Right atrium auricular region (tissue), 2 donors: ENCODE measurements at regions not wholly inside any gene's neighbourhood (a gene's known extent, or its start where the extent isn't known, plus 50 kb on each side); places are given as distances from the start of the nearest gene placed in this dataset.

Source experiments
- DNase-seq: peaks from one replicate; pipeline ENCODE4 v3.0.0-alpha.2; 2019; ENCODE audit warnings: low spot score
- H3K27ac ChIP-seq, 2 donors: fragments of 200-600 bp; sonication (generic); 1 replicate in 1 of 2; 2 replicates in 1 of 2; pipeline ENCODE4 v1.5.1; 2016 to 2019
- H3K27me3 ChIP-seq, 2 donors: fragments of 200-600 bp; sonication (generic); one replicate each; pipeline versions ENCODE4 v1.5.1 to v1.6.0; 2017 to 2019
- H3K36me3 ChIP-seq: fragments of 200-600 bp; sonication (generic); one replicate; pipeline ENCODE4 v1.5.1; 2016
- H3K4me1 ChIP-seq, 2 donors: fragments of 200-600 bp; sonication (generic); one replicate each; pipeline versions ENCODE4 v1.5.1 to v1.6.0; 2017 to 2019
- H3K4me3 ChIP-seq, 2 donors: fragments of 200-600 bp; sonication (generic); 1 replicate in 1 of 2; 2 replicates in 1 of 2; pipeline ENCODE4 v1.5.1; 2017 to 2019; ENCODE audit warnings: mild to moderate bottlenecking in 1 of 2, moderate library complexity in 1 of 2
- H3K9me3 ChIP-seq, 2 donors: fragments of 200-600 bp; sonication (generic); one replicate each; pipeline ENCODE4 v1.5.1; 2019
- CTCF ChIP-seq, 2 donors: fragments of 200-600 bp; sonication (generic); IDR thresholded peaks; one replicate each; pipeline ENCODE4 v1.5.1; 2019; ENCODE audit warnings: antibody characterized with exemption in 2 of 2

- Histone ChIP-seq H3K9me3 (peaks cover 0 to 4% of the 10 kb centered on the region in 2 donors), H3K4me3 (no peak overlapping the region), H3K4me1 (no peaks in the 10 kb centered on the region), H3K27me3 (no peaks in the 10 kb centered on the region), H3K36me3 (no peaks in the 10 kb centered on the region), H3K27ac (no peak overlapping the region)
- TF ChIP-seq CTCF (IDR thresholded peaks at IDR 0.05), result no peak
- DNase-seq, result no peak
Observed at GRCh38 chr12:86634456-86635410, 378.5 kb upstream of the MGAT4C start.

- H3K27ac ChIP-seq, result no peak overlapping the region
- TF ChIP-seq CTCF (IDR thresholded peaks at IDR 0.05), result no peak
- H3K27me3 ChIP-seq, result no peaks in the 10 kb centered on the region
- DNase-seq, result no peak
- H3K4me3 ChIP-seq, result no peak overlapping the region
- no peaks in the 10 kb centered on the region for H3K4me1 ChIP-seq
- no peaks in the 10 kb centered on the region for H3K36me3 ChIP-seq
- peaks cover 4 to 52% of the 10 kb centered on the region in 2 donors for H3K9me3 ChIP-seq
Observed at GRCh38 chr12:86627001-86627400, 370.8 kb upstream of the MGAT4C start.

- Histone ChIP-seq H3K36me3 (no peaks in the 10 kb centered on the region), H3K4me3 (no peak overlapping the region), H3K27me3 (no peaks in the 10 kb centered on the region), H3K4me1 (no peaks in the 10 kb centered on the region), H3K9me3 (peaks cover 0 to 42% of the 10 kb centered on the region in 2 donors), H3K27ac (no peak overlapping the region)
- DNase-seq, result no peak
- no peak for TF ChIP-seq CTCF (IDR thresholded peaks at IDR 0.05)
Observed at GRCh38 chr12:86623267-86623666, 367.1 kb upstream of the MGAT4C start.

- Histone ChIP-seq H3K36me3 (no peaks in the 10 kb centered on the region), H3K4me1 (no peaks in the 10 kb centered on the region), H3K27me3 (no peaks in the 10 kb centered on the region), H3K4me3 (no peak overlapping the region), H3K9me3 (peaks cover 0 to 40% of the 10 kb centered on the region in 2 donors), H3K27ac (no peak overlapping the region)
- DNase-seq, result no peak
- no peak for TF ChIP-seq CTCF (IDR thresholded peaks at IDR 0.05)
Observed at GRCh38 chr12:86621957-86622356, 365.8 kb upstream of the MGAT4C start.

- no peak for TF ChIP-seq CTCF (IDR thresholded peaks at IDR 0.05)
- no peak overlapping the region for H3K27ac ChIP-seq
- no peaks in the 10 kb centered on the region for H3K27me3 ChIP-seq
- H3K4me3 ChIP-seq, result no peak overlapping the region
- no peaks in the 10 kb centered on the region for H3K9me3 ChIP-seq
- DNase-seq, result no peak
- H3K4me1 ChIP-seq, result no peaks in the 10 kb centered on the region
- H3K36me3 ChIP-seq, result no peaks in the 10 kb centered on the region
Observed at GRCh38 chr12:86613311-86613710, 357.1 kb upstream of the MGAT4C start.
